ENCODE measurements at regions not wholly inside any gene's neighbourhood (a gene's known extent, or its start where the extent isn't known, plus 50 kb on each side); places are given as distances from the start of the nearest gene placed in this dataset.

DNA sequence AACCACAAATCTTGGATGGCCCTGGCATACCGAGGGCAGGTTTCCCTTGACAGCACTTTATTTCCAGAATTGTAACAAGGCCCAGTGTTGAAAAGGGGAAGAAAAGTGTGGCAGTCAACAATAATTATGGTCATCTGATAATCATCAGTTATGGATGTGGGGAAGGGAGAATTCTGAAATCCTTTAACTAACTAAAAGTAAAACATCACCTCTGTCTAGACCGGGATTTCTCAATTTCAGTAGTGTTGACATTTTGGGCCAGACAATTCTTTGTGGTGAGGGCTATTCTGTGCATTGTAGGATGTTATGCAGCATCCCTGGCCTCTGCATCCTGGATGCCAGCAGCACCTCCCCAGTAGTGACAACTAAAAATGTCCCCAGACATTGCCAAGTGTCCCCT lies 140.4 kb downstream of the PSAT1 start:
- no peak overlapping the region for H3K4me3 ChIP-seq (ENCODE audit: low read depth, low read length)
- DNase-seq (ENCODE audit: low read depth) = no peak
- TF ChIP-seq, protein P1, sequence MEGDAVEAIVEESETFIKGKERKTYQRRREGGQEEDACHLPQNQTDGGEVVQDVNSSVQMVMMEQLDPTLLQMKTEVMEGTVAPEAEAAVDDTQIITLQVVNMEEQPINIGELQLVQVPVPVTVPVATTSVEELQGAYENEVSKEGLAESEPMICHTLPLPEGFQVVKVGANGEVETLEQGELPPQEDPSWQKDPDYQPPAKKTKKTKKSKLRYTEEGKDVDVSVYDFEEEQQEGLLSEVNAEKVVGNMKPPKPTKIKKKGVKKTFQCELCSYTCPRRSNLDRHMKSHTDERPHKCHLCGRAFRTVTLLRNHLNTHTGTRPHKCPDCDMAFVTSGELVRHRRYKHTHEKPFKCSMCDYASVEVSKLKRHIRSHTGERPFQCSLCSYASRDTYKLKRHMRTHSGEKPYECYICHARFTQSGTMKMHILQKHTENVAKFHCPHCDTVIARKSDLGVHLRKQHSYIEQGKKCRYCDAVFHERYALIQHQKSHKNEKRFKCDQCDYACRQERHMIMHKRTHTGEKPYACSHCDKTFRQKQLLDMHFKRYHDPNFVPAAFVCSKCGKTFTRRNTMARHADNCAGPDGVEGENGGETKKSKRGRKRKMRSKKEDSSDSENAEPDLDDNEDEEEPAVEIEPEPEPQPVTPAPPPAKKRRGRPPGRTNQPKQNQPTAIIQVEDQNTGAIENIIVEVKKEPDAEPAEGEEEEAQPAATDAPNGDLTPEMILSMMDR (conservative IDR thresholded peaks at IDR 0.05; ENCODE audit: low read depth, low read length) = no peak

DNA sequence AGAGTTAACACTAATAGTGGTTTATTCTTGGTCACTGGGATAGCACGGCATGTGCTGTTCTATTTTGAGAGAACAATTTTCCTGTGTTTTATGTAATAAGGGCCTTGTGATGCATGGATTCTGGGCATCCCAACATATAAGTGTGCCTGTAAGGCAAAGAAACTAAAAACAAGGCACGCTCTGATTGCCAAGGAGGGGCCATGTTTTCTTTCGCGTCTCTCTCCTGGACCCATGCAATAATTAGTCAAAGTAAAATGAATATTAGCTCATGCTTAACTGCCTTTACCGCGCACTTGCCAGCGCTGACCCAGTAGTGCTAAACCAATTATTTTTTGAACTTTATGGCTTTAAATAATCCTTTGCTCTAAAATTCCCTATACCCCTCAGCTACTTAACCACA lies 140.9 kb downstream of the PSAT1 start:
- TF ChIP-seq, protein P1 (conservative IDR thresholded peaks at IDR 0.05; ENCODE audit: low read depth, low read length) = no peak
- no peak for DNase-seq (ENCODE audit: low read depth)
- H3K4me3 ChIP-seq (ENCODE audit: low read depth, low read length) = no peak overlapping the region

DNA sequence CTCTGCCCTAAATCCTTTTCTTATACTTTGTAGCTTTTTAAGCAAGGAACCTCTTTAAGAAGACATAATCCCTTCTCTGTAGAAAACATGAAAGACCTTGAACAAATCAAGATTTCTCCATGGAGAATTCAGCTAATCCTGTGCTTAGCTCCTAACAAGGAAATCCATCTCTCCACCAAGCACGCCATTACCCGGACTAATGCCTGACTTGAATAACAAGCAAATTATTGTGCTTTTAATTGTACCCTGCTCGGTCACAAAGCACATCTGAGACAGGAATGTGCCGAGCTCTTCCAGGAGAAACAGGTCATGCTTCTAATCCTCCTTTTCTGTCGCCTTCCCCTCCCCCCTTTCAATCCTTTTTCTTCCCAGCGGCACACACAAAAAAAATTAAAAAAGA lies 141.3 kb downstream of the PSAT1 start:
- no peak for DNase-seq (ENCODE audit: low read depth)
- no peak overlapping the region for H3K4me3 ChIP-seq (ENCODE audit: low read depth, low read length)
- TF ChIP-seq, protein P1 (conservative IDR thresholded peaks at IDR 0.05; ENCODE audit: low read depth, low read length) = no peak

DNA sequence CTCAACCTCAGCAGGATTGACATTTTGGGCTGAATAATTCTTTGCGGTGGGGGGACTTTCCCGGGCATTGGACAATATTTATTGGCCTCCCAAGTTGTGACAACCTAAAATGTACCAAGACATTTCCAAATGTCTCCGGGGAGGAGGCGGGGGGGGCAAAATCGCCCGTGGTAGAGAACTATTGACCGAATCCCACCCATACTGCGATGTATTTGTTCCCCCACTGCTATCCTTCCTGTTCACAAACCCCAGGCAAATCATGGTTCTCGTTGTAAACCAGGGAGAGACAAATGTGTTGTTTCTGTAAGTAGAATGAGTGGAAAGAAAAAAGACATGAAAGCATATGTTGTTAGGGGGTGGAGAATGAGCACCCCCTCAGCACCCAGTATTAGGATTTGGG lies 141.9 kb downstream of the PSAT1 start:
- TF ChIP-seq, protein P1 (conservative IDR thresholded peaks at IDR 0.05; ENCODE audit: low read depth, low read length) = no peak
- DNase-seq (ENCODE audit: low read depth) = no peak
- no peak overlapping the region for H3K4me3 ChIP-seq (ENCODE audit: low read depth, low read length)

DNA sequence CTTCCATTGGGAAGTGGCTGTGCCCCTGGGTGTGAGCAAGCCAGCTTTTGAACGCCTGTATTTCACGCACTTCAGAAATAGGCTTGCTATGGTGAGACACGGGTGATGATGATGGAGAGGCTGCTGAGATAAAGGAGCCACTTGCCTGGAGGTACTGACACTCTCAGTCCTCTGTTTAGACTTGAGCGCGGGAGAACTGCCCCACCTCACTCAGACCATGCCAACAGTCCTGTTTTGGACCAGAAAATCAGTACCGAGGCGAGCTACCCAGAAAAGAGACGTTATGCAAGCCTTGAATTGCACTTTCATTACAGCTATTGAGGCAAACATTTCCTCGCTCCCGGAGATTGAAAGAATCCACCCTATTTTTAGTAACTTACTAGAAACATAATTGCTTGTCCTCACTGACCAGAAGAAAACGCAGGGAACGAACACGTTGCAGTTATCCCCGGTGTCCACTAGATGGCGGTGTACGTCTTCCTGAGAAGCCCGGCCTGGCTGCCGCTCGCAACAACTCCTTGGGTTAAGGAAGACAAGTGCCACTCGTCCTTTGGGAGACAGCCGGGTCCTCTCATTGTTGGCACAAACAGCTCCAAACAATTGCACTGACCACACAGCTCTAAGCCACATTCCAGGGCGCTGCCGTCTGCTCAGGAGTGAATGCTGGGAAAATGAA lies 142.4 kb downstream of the PSAT1 start:
- TF ChIP-seq, protein P1 (conservative IDR thresholded peaks at IDR 0.05; ENCODE audit: low read depth, low read length) = peak; percentile 93
- peak; percentile 39 for DNase-seq (ENCODE audit: low read depth)

DNA sequence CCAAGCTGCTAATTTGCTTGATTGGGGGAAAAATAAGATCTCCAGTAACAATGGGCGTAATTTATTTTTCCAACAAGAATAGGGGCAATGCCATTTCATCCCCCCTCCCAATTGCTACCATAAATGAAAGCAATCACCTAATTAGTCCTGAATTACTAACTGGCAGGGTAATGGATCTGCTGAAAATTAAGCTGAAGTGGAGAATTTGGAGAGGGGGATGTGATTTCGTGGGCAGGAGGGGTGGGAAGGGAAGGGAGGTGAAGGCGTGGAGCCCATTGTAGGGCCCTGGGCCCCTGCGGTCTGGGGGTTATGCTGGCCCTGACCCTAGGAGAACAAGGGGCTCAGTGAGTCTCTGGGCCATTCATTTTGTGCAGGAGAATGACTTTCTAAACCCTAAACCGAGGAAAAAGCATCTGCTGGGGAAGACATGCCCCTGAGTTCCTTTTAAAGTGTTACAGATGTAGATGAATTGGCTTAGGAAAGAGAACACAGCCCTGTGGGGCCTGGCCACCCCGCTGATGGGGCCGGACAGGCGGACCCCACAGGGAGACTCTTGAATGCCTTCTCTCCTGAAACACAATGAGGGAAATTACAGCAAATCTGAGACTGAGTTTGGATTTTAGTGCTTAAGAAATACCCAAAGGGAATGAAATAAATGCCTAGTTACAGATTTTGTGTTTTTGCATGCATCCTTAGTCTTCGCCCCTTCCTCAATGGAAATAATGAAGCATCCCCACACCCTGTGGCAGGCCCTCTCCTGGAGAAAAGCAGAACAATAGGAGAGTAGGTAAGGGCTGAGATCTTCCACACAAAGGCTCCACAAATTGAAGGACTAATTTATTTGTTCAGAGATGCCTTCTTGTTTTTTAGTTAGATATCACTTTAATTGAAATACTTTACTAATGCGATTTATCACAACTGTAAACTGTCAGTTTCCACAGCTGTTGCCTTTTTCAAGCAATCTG lies 143.2 kb downstream of the PSAT1 start:
- TF ChIP-seq, protein P1 (conservative IDR thresholded peaks at IDR 0.05; ENCODE audit: low read depth, low read length) = no peak
- H3K4me3 ChIP-seq (ENCODE audit: low read depth, low read length) = no peak overlapping the region
- no peak for DNase-seq (ENCODE audit: low read depth)

More for the DNA sequence above, 142.4 kb downstream of the PSAT1 start:
- no peak overlapping the region for H3K4me3 ChIP-seq (ENCODE audit: low read depth, low read length)
